DND-41 (cell line): ENCODE measurements at regions not wholly inside any gene's neighbourhood (a gene's known extent, or its start where the extent isn't known, plus 50 kb on each side); places are given as distances from the start of the nearest gene placed in this dataset.

Source experiments
- ATAC-seq: fragments of 200-7000 bp; cut with Tn5 transposase; 3 replicates; pipeline ENCODE4 v1.9.1; 2021; ENCODE audit warnings: low read depth; ENCODE audit not compliant: insufficient read depth
- DNase-seq: peaks from one replicate; pipeline ENCODE4 v3.0.0-alpha.2; 2020
- H2AFZ ChIP-seq: 2 replicates; pipeline ENCODE4 v1.6.0; 2012; ENCODE audit warnings: low read depth, low read length
- H3K27ac ChIP-seq: 2 replicates; pipeline ENCODE4 v1.5.1; 2012; ENCODE audit warnings: low read length, inconsistent platforms
- H3K27me3 ChIP-seq: fragments of 200-600 bp; sonication (generic); 2 replicates; pipeline ENCODE4 v1.6.0; 2012; ENCODE audit warnings: low read length, mild to moderate bottlenecking, inconsistent platforms; ENCODE audit not compliant: insufficient read depth, poor library complexity
- H3K36me3 ChIP-seq: 2 replicates; pipeline ENCODE4 v1.5.1; 2012; ENCODE audit warnings: low read length, inconsistent platforms; ENCODE audit not compliant: insufficient read depth
- H3K4me1 ChIP-seq: 2 replicates; pipeline ENCODE4 v1.5.1; 2012; ENCODE audit warnings: mild to moderate bottlenecking, low read length; ENCODE audit not compliant: insufficient read depth
- H3K4me2 ChIP-seq: 2 replicates; pipeline ENCODE4 v1.6.0; 2012; ENCODE audit warnings: mild to moderate bottlenecking, moderate library complexity, low read length, inconsistent platforms; ENCODE audit not compliant: insufficient read depth
- H3K4me3 ChIP-seq, 2 experiments: fragments of 200-600 bp in 1 of 2; shearing (Covaris generic) in 1 of 2; 2 replicates each; pipeline ENCODE4 v1.5.1; 2012 to 2016; ENCODE audit warnings: inconsistent platforms in 2 of 2, low read length in 2 of 2, mild to moderate bottlenecking in 2 of 2, low read depth in 1 of 2, moderate library complexity in 1 of 2
- H3K79me2 ChIP-seq: 2 replicates; pipeline ENCODE4 v1.6.0; 2012; ENCODE audit warnings: low read length, inconsistent platforms; ENCODE audit not compliant: insufficient read depth
- H3K9ac ChIP-seq: 2 replicates; pipeline ENCODE4 v1.6.0; 2012; ENCODE audit warnings: low read depth, mild to moderate bottlenecking, inconsistent platforms, low read length, moderate library complexity
- H3K9me3 ChIP-seq: 2 replicates; pipeline ENCODE4 v1.5.1; 2012; ENCODE audit warnings: low read length, moderate library complexity, mild to moderate bottlenecking, inconsistent platforms; ENCODE audit not compliant: insufficient read depth, severe bottlenecking
- H4K20me1 ChIP-seq: 2 replicates; pipeline ENCODE4 v1.6.0; 2012; ENCODE audit warnings: low read length; ENCODE audit not compliant: insufficient read depth
- EZH2 ChIP-seq: IDR thresholded peaks from 3 replicates; pipeline ENCODE4 v1.6.1; 2012; ENCODE audit warnings: borderline replicate concordance, low read depth, mild to moderate bottlenecking, moderate library complexity, low read length, inconsistent platforms; ENCODE audit not compliant: severe bottlenecking
- TF ChIP-seq, protein P1 (sequence below): IDR thresholded peaks from 2 replicates; pipeline ENCODE4 v1.5.1; 2012; ENCODE audit warnings: borderline replicate concordance, low read length, moderate library complexity, mild to moderate bottlenecking; ENCODE audit not compliant: poor library complexity, severe bottlenecking; ENCODE audit errors: extremely low read depth

DNA sequence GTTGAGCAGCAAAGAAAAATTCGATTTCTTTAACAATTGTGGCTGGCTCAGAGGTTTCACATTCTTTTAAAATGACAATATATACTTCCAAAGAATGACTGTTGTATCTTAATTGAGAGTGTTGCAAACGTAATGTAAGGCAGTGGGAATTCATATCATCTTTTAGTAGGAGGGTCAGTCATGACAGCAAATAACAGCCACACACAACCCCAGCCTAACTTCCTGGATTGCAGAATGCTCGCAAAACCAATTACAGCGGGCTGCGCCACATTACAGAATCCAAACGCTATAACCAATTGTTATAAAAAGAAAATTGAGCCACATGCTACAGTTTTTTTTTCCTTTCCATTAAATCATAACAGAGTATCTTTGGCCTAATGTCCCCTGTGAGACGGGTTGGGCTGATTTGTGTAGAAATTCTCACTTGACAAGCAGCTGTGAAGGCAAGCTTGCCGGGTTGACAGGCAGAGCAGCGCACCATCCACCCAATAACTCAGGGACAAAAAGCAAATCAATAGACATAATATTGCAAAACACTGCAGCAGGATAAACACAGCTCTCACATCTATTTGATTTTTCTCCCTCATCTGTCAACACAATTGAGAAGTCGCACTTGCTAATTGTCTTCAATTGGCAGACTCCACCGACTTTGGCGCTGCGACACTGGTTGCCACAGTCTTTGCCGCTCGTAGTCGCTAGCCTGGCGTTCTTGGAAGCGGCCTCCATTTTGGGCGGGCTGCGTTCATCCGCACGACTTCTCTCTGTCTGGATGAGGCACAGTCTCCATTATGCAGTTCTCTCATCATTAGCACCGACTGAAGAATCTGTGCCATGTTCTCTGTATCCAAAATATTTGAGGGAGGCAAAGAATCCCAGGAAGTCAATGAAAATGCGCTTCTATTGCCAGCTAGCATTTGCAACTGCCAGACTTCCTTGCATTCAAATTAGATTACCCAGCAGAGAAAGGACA lies 95.0 kb upstream of the CCDC68 start:
- no peaks in the 10 kb centered on the region for H3K27me3 ChIP-seq
- H2AFZ ChIP-seq: no peak overlapping the region
- no peaks in the 10 kb centered on the region for H3K9me3 ChIP-seq
- H3K27ac ChIP-seq: no peak overlapping the region
- H3K36me3 ChIP-seq: no peaks in the 10 kb centered on the region
- no peak for ATAC-seq
- no peaks in the 10 kb centered on the region for H3K4me1 ChIP-seq
- no peak for DNase-seq
- TF ChIP-seq EZH2: no peak
- TF ChIP-seq, protein P1, sequence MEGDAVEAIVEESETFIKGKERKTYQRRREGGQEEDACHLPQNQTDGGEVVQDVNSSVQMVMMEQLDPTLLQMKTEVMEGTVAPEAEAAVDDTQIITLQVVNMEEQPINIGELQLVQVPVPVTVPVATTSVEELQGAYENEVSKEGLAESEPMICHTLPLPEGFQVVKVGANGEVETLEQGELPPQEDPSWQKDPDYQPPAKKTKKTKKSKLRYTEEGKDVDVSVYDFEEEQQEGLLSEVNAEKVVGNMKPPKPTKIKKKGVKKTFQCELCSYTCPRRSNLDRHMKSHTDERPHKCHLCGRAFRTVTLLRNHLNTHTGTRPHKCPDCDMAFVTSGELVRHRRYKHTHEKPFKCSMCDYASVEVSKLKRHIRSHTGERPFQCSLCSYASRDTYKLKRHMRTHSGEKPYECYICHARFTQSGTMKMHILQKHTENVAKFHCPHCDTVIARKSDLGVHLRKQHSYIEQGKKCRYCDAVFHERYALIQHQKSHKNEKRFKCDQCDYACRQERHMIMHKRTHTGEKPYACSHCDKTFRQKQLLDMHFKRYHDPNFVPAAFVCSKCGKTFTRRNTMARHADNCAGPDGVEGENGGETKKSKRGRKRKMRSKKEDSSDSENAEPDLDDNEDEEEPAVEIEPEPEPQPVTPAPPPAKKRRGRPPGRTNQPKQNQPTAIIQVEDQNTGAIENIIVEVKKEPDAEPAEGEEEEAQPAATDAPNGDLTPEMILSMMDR: no peak
- H3K79me2 ChIP-seq: no peaks in the 10 kb centered on the region
- no peaks in the 10 kb centered on the region for H4K20me1 ChIP-seq
- H3K4me3 ChIP-seq: no peak overlapping the region
- H3K4me2 ChIP-seq: no peak overlapping the region
- no peak overlapping the region for H3K9ac ChIP-seq

DNA sequence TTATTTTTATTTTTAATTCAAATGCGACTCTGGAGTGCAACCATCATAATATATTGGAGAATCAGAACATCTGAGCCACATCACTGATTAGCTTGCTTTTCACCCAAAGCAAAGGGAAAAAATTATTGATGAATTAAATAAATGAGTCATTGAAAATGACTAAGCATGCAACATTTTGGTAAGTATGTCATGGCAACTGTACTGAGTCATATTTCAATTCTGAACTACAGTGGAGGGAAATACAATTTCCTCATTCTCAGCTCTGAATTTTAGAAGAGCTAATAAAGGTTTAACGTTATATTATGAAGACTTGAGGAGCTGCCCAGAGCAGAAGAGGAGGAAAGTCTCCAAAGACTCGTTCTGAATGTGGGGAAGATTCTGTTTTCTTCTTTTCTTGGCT lies 89.6 kb upstream of the CCDC68 start:
- TF ChIP-seq, protein P1: no peak
- TF ChIP-seq EZH2: no peak
- ATAC-seq (no peak), DNase-seq (no peak)
- H3K9me3 ChIP-seq: no peaks in the 10 kb centered on the region
- H3K27me3 ChIP-seq: no peaks in the 10 kb centered on the region
- no peaks in the 10 kb centered on the region for H4K20me1 ChIP-seq
- H3K4me2 ChIP-seq: no peak overlapping the region
- no peak overlapping the region for H3K9ac ChIP-seq
- H3K27ac ChIP-seq: no peak overlapping the region
- no peak overlapping the region for H2AFZ ChIP-seq
- H3K4me1 ChIP-seq: no peaks in the 10 kb centered on the region
- no peaks in the 10 kb centered on the region for H3K79me2 ChIP-seq
- H3K36me3 ChIP-seq: no peaks in the 10 kb centered on the region
- no peak overlapping the region for H3K4me3 ChIP-seq

DNA sequence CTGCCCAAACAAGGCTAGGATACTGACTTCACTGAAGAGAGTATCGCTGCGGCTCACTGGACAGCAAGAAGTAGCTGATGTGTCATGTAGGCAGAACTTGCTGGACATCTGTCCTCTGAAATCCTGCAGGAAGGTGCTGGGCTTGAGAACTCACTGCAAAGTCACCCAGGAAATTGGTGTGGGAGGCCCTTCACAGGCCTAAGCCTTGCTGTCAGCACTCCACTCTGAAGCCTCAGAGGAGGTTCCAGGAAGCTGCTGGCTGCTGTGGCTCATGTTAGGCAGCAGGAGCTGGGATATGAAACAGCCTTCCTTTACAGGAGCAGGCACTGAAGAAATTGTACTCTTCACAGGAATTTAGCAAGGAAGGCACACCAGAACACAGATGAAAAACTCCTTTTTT lies 88.3 kb upstream of the CCDC68 start:
- Histone ChIP-seq H3K36me3 (no peaks in the 10 kb centered on the region), H3K9ac (no peak overlapping the region), H3K4me1 (no peaks in the 10 kb centered on the region), H3K4me2 (no peak overlapping the region), H3K4me3 (no peak overlapping the region), H2AFZ (no peak overlapping the region), H3K27me3 (no peaks in the 10 kb centered on the region), H3K27ac (no peak overlapping the region), H3K79me2 (no peaks in the 10 kb centered on the region), H3K9me3 (no peaks in the 10 kb centered on the region), H4K20me1 (no peaks in the 10 kb centered on the region)
- DNase-seq: no peak
- ATAC-seq: no peak
- TF ChIP-seq, protein P1: no peak
- no peak for TF ChIP-seq EZH2

DNA sequence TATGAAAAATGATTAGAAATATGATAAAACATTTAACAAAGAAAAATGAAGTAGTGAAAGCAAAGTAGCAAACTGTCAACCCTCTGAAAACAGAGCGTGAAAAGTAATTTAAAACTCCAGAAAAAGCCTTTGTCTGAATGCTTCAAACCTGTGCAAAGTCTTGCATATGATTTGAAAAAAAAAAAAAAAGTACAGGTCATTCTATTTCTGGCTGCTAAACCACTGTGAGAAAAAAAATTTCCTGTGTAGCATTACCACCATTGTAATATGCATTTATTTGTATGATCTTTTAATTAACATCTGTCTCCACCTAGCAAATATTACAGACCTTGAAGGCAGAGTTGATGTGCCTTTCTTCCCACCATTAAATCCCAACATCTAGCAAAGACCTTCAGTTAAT lies 82.1 kb upstream of the CCDC68 start:
- ATAC-seq: no peak
- Histone ChIP-seq H3K27ac (no peak overlapping the region), H3K9ac (no peak overlapping the region), H3K36me3 (no peaks in the 10 kb centered on the region), H3K9me3 (no peaks in the 10 kb centered on the region), H3K79me2 (no peaks in the 10 kb centered on the region), H3K4me2 (no peak overlapping the region), H4K20me1 (no peaks in the 10 kb centered on the region), H3K4me1 (no peaks in the 10 kb centered on the region), H3K27me3 (no peaks in the 10 kb centered on the region), H3K4me3 (no peak overlapping the region), H2AFZ (no peak overlapping the region)
- no peak for DNase-seq
- TF ChIP-seq EZH2: no peak
- TF ChIP-seq, protein P1: no peak
